ENCODE measurements at regions not wholly inside any gene's neighbourhood (a gene's known extent, or its start where the extent isn't known, plus 50 kb on each side); places are given as distances from the start of the nearest gene placed in this dataset.

- no peaks in the 10 kb centered on the region for H3K36me3 ChIP-seq (ENCODE audit: control insufficient read depth in 2 of 3, insufficient read depth in 3 of 3, low read length in 3 of 3)
- no peak for TF ChIP-seq CTCF (IDR thresholded peaks at IDR 0.05; ENCODE audit: borderline replicate concordance, extremely low read depth, insufficient read depth)
- H3K4me3 ChIP-seq (ENCODE audit: low read length in 3 of 3): no peak overlapping the region
- H3K9me3 ChIP-seq (ENCODE audit: control insufficient read depth in 2 of 3, insufficient read depth in 1 of 3, low read length in 3 of 3): no peaks in the 10 kb centered on the region
- no peak for FAIRE-seq
- H3K9ac ChIP-seq (ENCODE audit: low read length in 3 of 3): no peak overlapping the region
- no peaks in the 10 kb centered on the region for H3K4me1 ChIP-seq (ENCODE audit: control insufficient read depth in 2 of 3, insufficient read depth in 2 of 3, low read depth in 1 of 3, low read length in 3 of 3)
- H3K27ac ChIP-seq (ENCODE audit: low read depth in 2 of 2, low read length in 2 of 2): no peak overlapping the region
- no peak for DNase-seq
- intact Hi-C loops (cut with DNase I): no loop called here
- H3K27me3 ChIP-seq (ENCODE audit: control insufficient read depth, insufficient read depth, low read length): no peaks in the 10 kb centered on the region
These were observed 523.9 kb upstream of the RGMA start for GRCh38 chr15:93612953-93613352.

GRCh38 chr15:93610944-93611343 lies 521.9 kb upstream of the RGMA start:
- TF ChIP-seq CTCF (IDR thresholded peaks at IDR 0.05; ENCODE audit: borderline replicate concordance, extremely low read depth, insufficient read depth): no peak
- intact Hi-C loops (cut with DNase I): no loop called here

GRCh38 chr15:93608643-93609148 lies 519.7 kb upstream of the RGMA start:
- no peak overlapping the region for H3K27ac ChIP-seq (ENCODE audit: low read depth in 2 of 2, low read length in 2 of 2)
- no peak overlapping the region for H3K9ac ChIP-seq (ENCODE audit: low read length in 3 of 3)
- FAIRE-seq (no peak), DNase-seq (no peak)
- no peaks in the 10 kb centered on the region for H3K9me3 ChIP-seq (ENCODE audit: control insufficient read depth in 2 of 3, insufficient read depth in 1 of 3, low read length in 3 of 3)
- no peaks in the 10 kb centered on the region for H3K27me3 ChIP-seq (ENCODE audit: control insufficient read depth, insufficient read depth, low read length)
- intact Hi-C loops (cut with DNase I): no loop called here
- H3K4me3 ChIP-seq (ENCODE audit: low read length in 3 of 3): no peak overlapping the region
- H3K4me1 ChIP-seq (ENCODE audit: control insufficient read depth in 2 of 3, insufficient read depth in 2 of 3, low read depth in 1 of 3, low read length in 3 of 3): no peaks in the 10 kb centered on the region
- no peak for TF ChIP-seq CTCF (IDR thresholded peaks at IDR 0.05; ENCODE audit: borderline replicate concordance, extremely low read depth, insufficient read depth)
- no peaks in the 10 kb centered on the region for H3K36me3 ChIP-seq (ENCODE audit: control insufficient read depth in 2 of 3, insufficient read depth in 3 of 3, low read length in 3 of 3)

More at GRCh38 chr15:93610944-93611343, 521.9 kb upstream of the RGMA start:
- Histone ChIP-seq H3K9ac (ENCODE audit: low read length in 3 of 3) (no peak overlapping the region), H3K27me3 (ENCODE audit: control insufficient read depth, insufficient read depth, low read length) (no peaks in the 10 kb centered on the region), H3K9me3 (ENCODE audit: control insufficient read depth in 2 of 3, insufficient read depth in 1 of 3, low read length in 3 of 3) (no peaks in the 10 kb centered on the region), H3K27ac (ENCODE audit: low read depth in 2 of 2, low read length in 2 of 2) (no peak overlapping the region), H3K36me3 (ENCODE audit: control insufficient read depth in 2 of 3, insufficient read depth in 3 of 3, low read length in 3 of 3) (no peaks in the 10 kb centered on the region), H3K4me1 (ENCODE audit: control insufficient read depth in 2 of 3, insufficient read depth in 2 of 3, low read depth in 1 of 3, low read length in 3 of 3) (no peaks in the 10 kb centered on the region), H3K4me3 (ENCODE audit: low read length in 3 of 3) (no peak overlapping the region)
- no peak for DNase-seq
- FAIRE-seq: no peak

- Histone ChIP-seq H3K36me3 (ENCODE audit: control insufficient read depth in 2 of 3, insufficient read depth in 3 of 3, low read length in 3 of 3) (no peaks in the 10 kb centered on the region), H3K9ac (ENCODE audit: low read length in 3 of 3) (no peak overlapping the region), H3K4me3 (ENCODE audit: low read length in 3 of 3) (no peak overlapping the region), H3K27ac (ENCODE audit: low read depth in 2 of 2, low read length in 2 of 2) (no peak overlapping the region), H3K4me1 (ENCODE audit: control insufficient read depth in 2 of 3, insufficient read depth in 2 of 3, low read depth in 1 of 3, low read length in 3 of 3) (no peaks in the 10 kb centered on the region), H3K27me3 (ENCODE audit: control insufficient read depth, insufficient read depth, low read length) (no peaks in the 10 kb centered on the region), H3K9me3 (ENCODE audit: control insufficient read depth in 2 of 3, insufficient read depth in 1 of 3, low read length in 3 of 3) (no peaks in the 10 kb centered on the region)
- DNase-seq (no peak), FAIRE-seq (no peak)
- intact Hi-C loops (cut with DNase I): no loop called here
- no peak for TF ChIP-seq CTCF (IDR thresholded peaks at IDR 0.05; ENCODE audit: borderline replicate concordance, extremely low read depth, insufficient read depth)
These were observed 514.5 kb upstream of the RGMA start for GRCh38 chr15:93603550-93603949.

All from kidney (tissue), 13 donors.